Prostate gland (tissue), 2 donors: ENCODE measurements at regions not wholly inside any gene's neighbourhood (a gene's known extent, or its start where the extent isn't known, plus 50 kb on each side); places are given as distances from the start of the nearest gene placed in this dataset.

Experiments used
- DNase-seq: peaks from one replicate; pipeline ENCODE4 v3.0.0-alpha.2; 2019; ENCODE audit warnings: low spot score
- H3K27ac ChIP-seq, 2 donors: fragments of 200-600 bp; sonication (generic); 2 replicates each; pipeline ENCODE4 v1.5.1; 2017 to 2019
- H3K27me3 ChIP-seq: fragments of 200-600 bp; sonication (generic); replicated peaks from 2 replicates; pipeline ENCODE4 v1.5.1; 2019; ENCODE audit not compliant: insufficient read depth
- H3K36me3 ChIP-seq, 2 donors: fragments of 200-600 bp; sonication (generic); 1 replicate in 1 of 2; 2 replicates in 1 of 2; pipeline versions ENCODE4 v1.5.1 to v1.8.1; 2017 to 2019
- H3K4me1 ChIP-seq: fragments of 200-600 bp; sonication (generic); replicated peaks from 2 replicates; pipeline ENCODE4 v1.5.1; 2019
- H3K4me3 ChIP-seq, 2 donors: fragments of 200-600 bp; sonication (generic); 2 replicates each; pipeline ENCODE4 v1.5.1; 2017 to 2019
- H3K9me3 ChIP-seq: fragments of 200-600 bp; sonication (generic); 2 replicates; pipeline ENCODE4 v1.5.1; 2017
- CTCF ChIP-seq, 4 experiments: fragments of 200-600 bp in 2 of 4; fragments of 450-650 bp in 2 of 4; sonication (generic) in 2 of 4; IDR thresholded peaks; 1 replicate in 3 of 4; 2 replicates in 1 of 4; pipeline ENCODE4 v1.5.1; 2016 to 2019; ENCODE audit warnings: antibody characterized with exemption in 4 of 4, mild to moderate bottlenecking in 2 of 4, moderate library complexity in 2 of 4
- POLR2A ChIP-seq: fragments of 450-650 bp; IDR thresholded peaks from one replicate; pipeline ENCODE4 v1.6.1; 2016; ENCODE audit warnings: antibody characterized with exemption, mild to moderate bottlenecking
- POLR2AphosphoS5 ChIP-seq: sonication (generic); formaldehyde crosslinking; IDR thresholded peaks from one replicate; pipeline ENCODE4 v1.6.1; 2017; ENCODE audit warnings: antibody characterized with exemption
- WGBS: methylation state at CpG from one replicate; pipeline ENCODE4 v1.1.5; 2018; 5-methylcytosine and 5-hydroxymethylcytosine counted together
- intact Hi-C: fragments of 100-400 bp; cut with DNase I; formaldehyde crosslinking; loops from one replicate; pipeline ENCODE4 v1.14.2; 2022

- H3K9me3 ChIP-seq, result no peaks in the 10 kb centered on the region
- H3K4me3 ChIP-seq, result no peak overlapping the region
- H3K27me3 ChIP-seq, result no peaks in the 10 kb centered on the region
- intact Hi-C loops, result no loop called here
- WGBS, result 36% methylated on average over 5 of the region's 5 CpGs
- no peak overlapping the region for H3K27ac ChIP-seq
- TF ChIP-seq CTCF (IDR thresholded peaks at IDR 0.05) (no peak), POLR2AphosphoS5 (no peak), POLR2A (no peak)
- no peaks in the 10 kb centered on the region for H3K36me3 ChIP-seq
- no peak for DNase-seq
- H3K4me1 ChIP-seq, result no peaks in the 10 kb centered on the region
Observed at GRCh38 chr13:70816853-70817252, 708.6 kb upstream of the KLHL1 start.

GRCh38 chr13:70814684-70815083, 706.4 kb upstream of the KLHL1 start:
- Histone ChIP-seq H3K27ac (no peak overlapping the region), H3K4me3 (no peak overlapping the region), H3K27me3 (no peaks in the 10 kb centered on the region), H3K9me3 (no peaks in the 10 kb centered on the region), H3K36me3 (no peaks in the 10 kb centered on the region), H3K4me1 (no peaks in the 10 kb centered on the region)
- no peak for DNase-seq
- TF ChIP-seq CTCF (IDR thresholded peaks at IDR 0.05), result no peak
- TF ChIP-seq POLR2AphosphoS5, result no peak
- TF ChIP-seq POLR2A, result no peak
- 86% methylated on average over 3 of the region's 3 CpGs for WGBS
- intact Hi-C loops, result no loop called here

- intact Hi-C loops, result no loop called here
- H3K4me3 ChIP-seq, result no peak overlapping the region
- no peak overlapping the region for H3K27ac ChIP-seq
- no peak for DNase-seq
- H3K27me3 ChIP-seq, result no peaks in the 10 kb centered on the region
- H3K9me3 ChIP-seq, result no peaks in the 10 kb centered on the region
- no peaks in the 10 kb centered on the region for H3K4me1 ChIP-seq
- TF ChIP-seq POLR2A, result no peak
- TF ChIP-seq CTCF (IDR thresholded peaks at IDR 0.05), result no peak
- no peak for TF ChIP-seq POLR2AphosphoS5
- H3K36me3 ChIP-seq, result no peaks in the 10 kb centered on the region
Observed at GRCh38 chr13:70812481-70812880, 704.2 kb upstream of the KLHL1 start.

GRCh38 chr13:70809588-70809987, 701.3 kb upstream of the KLHL1 start:
- no peaks in the 10 kb centered on the region for H3K36me3 ChIP-seq
- intact Hi-C loops, result no loop called here
- H3K9me3 ChIP-seq, result no peaks in the 10 kb centered on the region
- TF ChIP-seq CTCF (IDR thresholded peaks at IDR 0.05) (no peak), POLR2AphosphoS5 (no peak), POLR2A (no peak)
- WGBS, result 89% methylated on average over 4 of the region's 4 CpGs
- no peak overlapping the region for H3K27ac ChIP-seq
- no peaks in the 10 kb centered on the region for H3K27me3 ChIP-seq
- H3K4me1 ChIP-seq, result no peaks in the 10 kb centered on the region
- no peak overlapping the region for H3K4me3 ChIP-seq
- no peak for DNase-seq

- Histone ChIP-seq H3K4me3 (no peak overlapping the region), H3K27ac (no peak overlapping the region), H3K36me3 (no peaks in the 10 kb centered on the region), H3K4me1 (no peaks in the 10 kb centered on the region), H3K9me3 (no peaks in the 10 kb centered on the region), H3K27me3 (no peaks in the 10 kb centered on the region)
- TF ChIP-seq POLR2AphosphoS5 (no peak), POLR2A (no peak), CTCF (IDR thresholded peaks at IDR 0.05) (no peak)
- no peak for DNase-seq
- intact Hi-C loops, result no loop called here
Observed at GRCh38 chr13:70798385-70798784, 690.1 kb upstream of the KLHL1 start.
